GM18520 (cell line): ENCODE measurements at regions not wholly inside any gene's neighbourhood (a gene's known extent, or its start where the extent isn't known, plus 50 kb on each side); places are given as distances from the start of the nearest gene placed in this dataset.
"Not testable (repeated sequence)": the region's sequence is repeated elsewhere in the genome, so short reads cannot be mapped to it uniquely, and the experiment has no call there.

Source experiments
- ATAC-seq: cut with Tn5 transposase; IDR thresholded peaks from one replicate; pipeline ENCODE4 v1.9.1; 2021; ENCODE audit not compliant: unreplicated experiment

GRCh38 chr9:42239445-42240260, 56.2 kb downstream of the SPATA31A6 start:
- not testable (repeated sequence) for ATAC-seq

GRCh38 chr9:42240261-42240579, 56.8 kb downstream of the SPATA31A6 start:
- ATAC-seq = not testable (repeated sequence)

GRCh38 chr9:42243211-42243610, 59.8 kb downstream of the SPATA31A6 start:
- ATAC-seq = not testable (repeated sequence)

GRCh38 chr9:42243822-42244221, 60.4 kb downstream of the SPATA31A6 start:
- not testable (repeated sequence) for ATAC-seq

- ATAC-seq = not testable (repeated sequence)
Measured at GRCh38 chr9:42268729-42269128, 85.3 kb downstream of the SPATA31A6 start.

- ATAC-seq = not testable (repeated sequence)
Measured at GRCh38 chr9:42269171-42269570, 85.7 kb downstream of the SPATA31A6 start.

- ATAC-seq = not testable (repeated sequence)
Measured at GRCh38 chr9:42273191-42273590, 89.7 kb downstream of the SPATA31A6 start.

- no peak for ATAC-seq
Measured at GRCh38 chr9:42275141-42275540, 91.7 kb downstream of the SPATA31A6 start.

- not testable (repeated sequence) for ATAC-seq
Measured at GRCh38 chr9:42282531-42283178, 99.2 kb downstream of the SPATA31A6 start.

- not testable (repeated sequence) for ATAC-seq
Measured at GRCh38 chr9:42283179-42283543, 99.7 kb downstream of the SPATA31A6 start.

GRCh38 chr9:42286145-42286845, 102.8 kb downstream of the SPATA31A6 start:
- ATAC-seq = not testable (repeated sequence)

- ATAC-seq = not testable (repeated sequence)
Measured at GRCh38 chr9:42288002-42288864, 104.8 kb downstream of the SPATA31A6 start.

- ATAC-seq = not testable (repeated sequence)
Measured at GRCh38 chr9:42288865-42289229, 105.4 kb downstream of the SPATA31A6 start.

- not testable (repeated sequence) for ATAC-seq
Measured at GRCh38 chr9:42300124-42300523, 116.7 kb downstream of the SPATA31A6 start.

GRCh38 chr9:42306625-42307024, 123.2 kb downstream of the SPATA31A6 start:
- ATAC-seq = not testable (repeated sequence)

GRCh38 chr9:42307449-42307848, 124.0 kb downstream of the SPATA31A6 start:
- not testable (repeated sequence) for ATAC-seq

GRCh38 chr9:42310972-42311371, 127.5 kb downstream of the SPATA31A6 start:
- ATAC-seq = not testable (repeated sequence)

GRCh38 chr9:42316026-42316425, 132.6 kb downstream of the SPATA31A6 start:
- ATAC-seq = not testable (repeated sequence)

GRCh38 chr9:42317677-42318076, 134.2 kb downstream of the SPATA31A6 start:
- not testable (repeated sequence) for ATAC-seq

- ATAC-seq = not testable (repeated sequence)
Measured at GRCh38 chr9:42323084-42323809, 139.8 kb downstream of the SPATA31A6 start.
